OCI-LY3 (cell line): ENCODE measurements at regions not wholly inside any gene's neighbourhood (a gene's known extent, or its start where the extent isn't known, plus 50 kb on each side); places are given as distances from the start of the nearest gene placed in this dataset.

Source experiments
- H2AFZ ChIP-seq: fragments of 200-600, 300-600 bp; shearing (Covaris generic); 2 replicates; pipeline ENCODE4 v1.6.0; 2014; ENCODE audit warnings: antibody characterized with exemption, low read depth, low read length
- H3K27ac ChIP-seq: fragments of 200-600, 300-600 bp; sonication (generic); 2 replicates; pipeline ENCODE4 v1.5.1; 2014; ENCODE audit warnings: mild to moderate bottlenecking, low read length, moderate library complexity, mixed read lengths
- H3K27me3 ChIP-seq: fragments of 200-600, 300-600 bp; sonication (generic); 2 replicates; pipeline ENCODE4 v1.6.1; 2014; ENCODE audit warnings: low read depth, low read length, mixed read lengths
- H3K36me3 ChIP-seq: fragments of 200-600, 300-600 bp; sonication (generic); replicated peaks from 2 replicates; pipeline ENCODE3; 2014; ENCODE audit warnings: low read depth, low read length, mixed read lengths
- H3K4me1 ChIP-seq: fragments of 300-600, 200-600 bp; sonication (generic); 2 replicates; pipeline ENCODE4 v1.6.1; 2014; ENCODE audit warnings: low read length, mixed read lengths
- H3K4me2 ChIP-seq: fragments of 200-600, 300-600 bp; sonication (generic); 2 replicates; pipeline ENCODE4 v1.6.1; 2014; ENCODE audit warnings: low read length, mixed read lengths
- H3K4me3 ChIP-seq: fragments of 300-600, 200-600 bp; sonication (generic); 2 replicates; pipeline ENCODE4 v1.5.1; 2014; ENCODE audit warnings: antibody characterized with exemption, mild to moderate bottlenecking, low read length, moderate library complexity
- H3K79me2 ChIP-seq: fragments of 300-600, 200-600 bp; shearing (Covaris generic); 2 replicates; pipeline ENCODE4 v1.6.1; 2014; ENCODE audit warnings: mild to moderate bottlenecking, low read length, mixed read lengths
- H3K9ac ChIP-seq: fragments of 300-600, 200-600 bp; shearing (Covaris generic); 2 replicates; pipeline ENCODE4 v1.6.0; 2014; ENCODE audit warnings: mild to moderate bottlenecking, low read length, moderate library complexity
- H3K9me3 ChIP-seq: fragments of 200-600, 300-600 bp; shearing (Covaris generic); 2 replicates; pipeline ENCODE4 v1.6.1; 2014; ENCODE audit warnings: low read length, mixed read lengths; ENCODE audit not compliant: insufficient read depth
- H4K20me1 ChIP-seq: fragments of 200-600, 300-600 bp; sonication (generic); 2 replicates; pipeline ENCODE4 v1.6.1; 2016; ENCODE audit warnings: low read length, mixed read lengths; ENCODE audit not compliant: insufficient read depth
- CTCF ChIP-seq: fragments of 200-600, 300-600 bp; sonication (generic); IDR thresholded peaks from 2 replicates; pipeline ENCODE4 v1.5.1; 2014; ENCODE audit warnings: antibody characterized with exemption, low read length, low read depth
- EZH2phosphoT487 ChIP-seq: fragments of 200-600 bp; shearing (Covaris generic); IDR thresholded peaks from 2 replicates; pipeline ENCODE4 v1.6.1; 2018; ENCODE audit warnings: antibody characterized with exemption, mixed run types, low read depth

- TF ChIP-seq CTCF (no peak), EZH2phosphoT487 (no peak)
- Histone ChIP-seq H4K20me1 (no peaks in the 10 kb centered on the region), H3K9me3 (no peaks in the 10 kb centered on the region), H3K27me3 (no peaks in the 10 kb centered on the region), H3K79me2 (no peaks in the 10 kb centered on the region), H3K4me3 (no peak overlapping the region), H2AFZ (no peak overlapping the region), H3K27ac (no peak overlapping the region), H3K9ac (no peak overlapping the region), H3K4me1 (peaks cover 19% of the 10 kb centered on the region), H3K4me2 (0 out of 2 replicates have a peak overlapping the region, but pooled peaks have one; percentile 90), H3K36me3 (no peaks in the 10 kb centered on the region)
Observed at GRCh38 chr14:76948213-76948947, 80.1 kb downstream of the IRF2BPL start.

- Histone ChIP-seq H3K36me3 (no peaks in the 10 kb centered on the region), H3K9ac (peak overlapping the region; percentile 39; the same call in 1 of the 2 replicates), H3K4me1 (peaks cover 17% of the 10 kb centered on the region), H3K4me2 (peak overlapping the region; percentile 90), H3K4me3 (peak overlapping the region; percentile 68), H3K9me3 (no peaks in the 10 kb centered on the region), H3K79me2 (no peaks in the 10 kb centered on the region), H3K27ac (no peak overlapping the region), H4K20me1 (no peaks in the 10 kb centered on the region), H3K27me3 (no peaks in the 10 kb centered on the region), H2AFZ (no peak overlapping the region)
- TF ChIP-seq EZH2phosphoT487 (no peak), CTCF (no peak)
Observed at GRCh38 chr14:76947838-76948184, 80.7 kb downstream of the IRF2BPL start.

GRCh38 chr14:76947078-76947837, 81.2 kb downstream of the IRF2BPL start:
- Histone ChIP-seq H3K27me3 (no peaks in the 10 kb centered on the region), H3K9me3 (no peaks in the 10 kb centered on the region), H3K79me2 (no peaks in the 10 kb centered on the region), H2AFZ (peak overlapping the region; percentile 47; the same call in 1 of the 2 replicates), H3K27ac (no peak overlapping the region), H3K4me3 (peak overlapping the region; percentile 68), H3K9ac (peak overlapping the region; percentile 39; the same call in 1 of the 2 replicates), H3K36me3 (no peaks in the 10 kb centered on the region), H3K4me2 (peak overlapping the region; percentile 90), H3K4me1 (peaks cover 17% of the 10 kb centered on the region), H4K20me1 (no peaks in the 10 kb centered on the region)
- TF ChIP-seq EZH2phosphoT487: no peak
- TF ChIP-seq CTCF: peak; percentile 56

- TF ChIP-seq CTCF (no peak), EZH2phosphoT487 (no peak)
- Histone ChIP-seq H3K9ac (peak overlapping the region; percentile 9; the same call in 1 of the 2 replicates), H3K27ac (no peak overlapping the region), H3K36me3 (no peaks in the 10 kb centered on the region), H3K27me3 (no peaks in the 10 kb centered on the region), H3K4me2 (peak overlapping the region; percentile 90), H2AFZ (peak overlapping the region; percentile 47; the same call in 1 of the 2 replicates), H3K9me3 (no peaks in the 10 kb centered on the region), H3K79me2 (no peaks in the 10 kb centered on the region), H4K20me1 (no peaks in the 10 kb centered on the region), H3K4me3 (no peak overlapping the region), H3K4me1 (peaks cover 17% of the 10 kb centered on the region)
Observed at GRCh38 chr14:76946753-76947077, 81.8 kb downstream of the IRF2BPL start.
